Gastroesophageal sphincter (tissue), 3 donors: ENCODE measurements at regions not wholly inside any gene's neighbourhood (a gene's known extent, or its start where the extent isn't known, plus 50 kb on each side); places are given as distances from the start of the nearest gene placed in this dataset.

Experiments used
- CTCF ChIP-seq, 4 experiments: fragments of 200-600 bp in 2 of 4; fragments of 450-650 bp in 2 of 4; sonication (generic) in 1 of 4; IDR thresholded peaks; one replicate each; pipeline ENCODE4 v1.5.1; 2017 to 2019; ENCODE audit warnings: antibody characterized with exemption in 4 of 4, mild to moderate bottlenecking in 2 of 4, moderate library complexity in 2 of 4
- EP300 ChIP-seq: sonication (generic); formaldehyde crosslinking; IDR thresholded peaks from one replicate; pipeline ENCODE4 v1.6.1; 2017; ENCODE audit warnings: antibody characterized with exemption, mild to moderate bottlenecking
- POLR2A ChIP-seq, 2 donors: fragments of 450-650 bp; IDR thresholded peaks; one replicate each; pipeline ENCODE4 v1.6.1; 2017; ENCODE audit warnings: antibody characterized with exemption in 2 of 2, mild to moderate bottlenecking in 2 of 2, moderate library complexity in 1 of 2
- POLR2AphosphoS5 ChIP-seq: sonication (generic); formaldehyde crosslinking; IDR thresholded peaks from one replicate; pipeline ENCODE4 v1.6.1; 2017; ENCODE audit warnings: antibody characterized with exemption

GRCh38 chr4:31580843-31581242 lies 860.7 kb downstream of the PCDH7 start:
- TF ChIP-seq CTCF (IDR thresholded peaks at IDR 0.05): no peak
- TF ChIP-seq POLR2A (IDR thresholded peaks at IDR 0.05): no peak
- TF ChIP-seq POLR2AphosphoS5: no peak
- TF ChIP-seq EP300: no peak
